Progenitor cell of endocrine pancreas (in vitro differentiated cells): ENCODE measurements at regions not wholly inside any gene's neighbourhood (a gene's known extent, or its start where the extent isn't known, plus 50 kb on each side); places are given as distances from the start of the nearest gene placed in this dataset.

Experiments
- DNase-seq: peaks from one replicate; pipeline ENCODE4 v3.0.0; 2021; ENCODE audit warnings: low spot score; ENCODE audit not compliant: unreplicated experiment
- H3K27ac Mint-ChIP-seq: 2 replicates; pipeline ENCODE4 v1.8.0; 2021; ENCODE audit warnings: mild to moderate bottlenecking, moderate library complexity, mixed read lengths
- H3K27me3 Mint-ChIP-seq: 2 replicates; pipeline ENCODE4 v1.8.0; 2021; ENCODE audit warnings: mixed read lengths
- H3K36me3 Mint-ChIP-seq: 2 replicates; pipeline ENCODE4 v1.8.0; 2022; ENCODE audit warnings: mixed read lengths; ENCODE audit not compliant: insufficient read depth
- H3K4me1 Mint-ChIP-seq: 2 replicates; pipeline ENCODE4 v1.8.0; 2021; ENCODE audit warnings: low read depth, mixed read lengths
- H3K4me3 Mint-ChIP-seq: 2 replicates; pipeline ENCODE4 v1.8.0; 2021; ENCODE audit warnings: low read depth, mild to moderate bottlenecking, moderate library complexity, mixed read lengths
- H3K9me3 Mint-ChIP-seq: 2 replicates; pipeline ENCODE4 v1.8.0; 2021; ENCODE audit warnings: low read depth, mixed read lengths
- CTCF ChIP-seq: fragments of 200-600 bp; sonication (generic); IDR thresholded peaks from one replicate; pipeline ENCODE4 v1.5.0; 2021; ENCODE audit warnings: antibody characterized with exemption, mild to moderate bottlenecking; ENCODE audit not compliant: unreplicated experiment

GRCh38 chr12:75874441-75874840 lies 157.1 kb downstream of the PHLDA1 start:
- peaks cover 44% of the 10 kb centered on the region for H3K4me1 Mint-ChIP-seq
- H3K9me3 Mint-ChIP-seq, result peaks cover 13% of the 10 kb centered on the region
- DNase-seq, result no peak
- H3K4me3 Mint-ChIP-seq, result no peak overlapping the region
- no peaks in the 10 kb centered on the region for H3K27me3 Mint-ChIP-seq
- H3K36me3 Mint-ChIP-seq, result peaks cover 4% of the 10 kb centered on the region
- H3K27ac Mint-ChIP-seq, result no peak overlapping the region
- TF ChIP-seq CTCF, result no peak

- DNase-seq, result no peak
- H3K36me3 Mint-ChIP-seq, result peaks cover 4% of the 10 kb centered on the region
- H3K4me1 Mint-ChIP-seq, result peaks cover 31% of the 10 kb centered on the region
- no peak overlapping the region for H3K4me3 Mint-ChIP-seq
- no peak overlapping the region for H3K27ac Mint-ChIP-seq
- TF ChIP-seq CTCF, result no peak
- H3K27me3 Mint-ChIP-seq, result no peaks in the 10 kb centered on the region
- peaks cover 13% of the 10 kb centered on the region for H3K9me3 Mint-ChIP-seq
Measured at GRCh38 chr12:75872762-75873161, 158.8 kb downstream of the PHLDA1 start.

GRCh38 chr12:75870878-75871277 lies 160.7 kb downstream of the PHLDA1 start:
- H3K4me1 Mint-ChIP-seq, result peaks cover 16% of the 10 kb centered on the region
- no peak overlapping the region for H3K27ac Mint-ChIP-seq
- H3K9me3 Mint-ChIP-seq, result peaks cover 18% of the 10 kb centered on the region

GRCh38 chr12:75868501-75868900 lies 163.1 kb downstream of the PHLDA1 start:
- Mint-ChIP-seq H3K9me3 (peaks cover 10% of the 10 kb centered on the region), H3K27me3 (no peaks in the 10 kb centered on the region), H3K27ac (no peak overlapping the region), H3K4me3 (no peak overlapping the region), H3K4me1 (peaks cover 8% of the 10 kb centered on the region), H3K36me3 (no peaks in the 10 kb centered on the region)
- no peak for DNase-seq
- TF ChIP-seq CTCF, result no peak

More at GRCh38 chr12:75870878-75871277, 160.7 kb downstream of the PHLDA1 start:
- H3K36me3 Mint-ChIP-seq, result peaks cover 4% of the 10 kb centered on the region
- DNase-seq, result no peak
- H3K4me3 Mint-ChIP-seq, result no peak overlapping the region
- no peak for TF ChIP-seq CTCF
- H3K27me3 Mint-ChIP-seq, result no peaks in the 10 kb centered on the region

- Mint-ChIP-seq H3K27me3 (no peaks in the 10 kb centered on the region), H3K36me3 (no peaks in the 10 kb centered on the region), H3K27ac (no peak overlapping the region), H3K9me3 (peaks cover 7% of the 10 kb centered on the region), H3K4me3 (no peak overlapping the region), H3K4me1 (no peaks in the 10 kb centered on the region)
- no peak for DNase-seq
- TF ChIP-seq CTCF, result no peak
Measured at GRCh38 chr12:75865315-75865714, 166.3 kb downstream of the PHLDA1 start.
